ENCODE measurements at regions not wholly inside any gene's neighbourhood (a gene's known extent, or its start where the extent isn't known, plus 50 kb on each side); places are given as distances from the start of the nearest gene placed in this dataset.
"Not testable (repeated sequence)": the region's sequence is repeated elsewhere in the genome, so short reads cannot be mapped to it uniquely, and the experiment has no call there.

DNA sequence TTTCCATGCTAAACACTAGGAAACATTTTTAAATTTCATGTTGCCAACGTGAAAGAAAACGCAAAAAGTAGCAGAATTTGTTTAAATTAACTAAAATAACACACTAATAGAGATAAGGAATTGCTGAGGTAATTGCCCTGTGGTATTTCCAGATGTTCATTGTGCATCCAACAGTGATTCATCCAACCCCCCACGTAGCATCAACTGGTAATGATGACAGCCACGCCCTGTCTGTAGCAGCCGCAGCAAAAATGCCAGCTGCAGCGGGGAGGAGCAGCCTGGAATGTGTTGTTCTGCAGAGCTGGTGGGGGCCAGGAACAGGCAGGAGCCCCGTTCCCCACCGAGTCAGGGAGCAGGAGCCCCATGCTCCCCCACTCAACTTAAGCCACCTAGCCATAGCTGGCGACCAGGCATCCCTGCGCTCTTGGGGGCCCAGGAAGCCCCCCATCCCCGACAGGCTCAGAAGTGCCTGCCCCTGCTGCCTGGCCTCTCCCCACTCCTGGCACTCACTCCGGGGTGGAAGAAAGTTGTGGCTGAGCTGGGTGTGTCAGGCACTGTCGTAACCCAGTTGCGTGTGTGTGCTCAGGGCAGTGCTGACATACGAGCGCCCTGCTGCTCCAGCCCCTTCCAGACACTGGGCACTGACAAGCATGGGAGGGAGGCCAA lies 695.1 kb upstream of the ACVR2A start:
- DNase-seq (ENCODE audit: low read depth), result no peak
- no peak overlapping the region for H3K4me3 ChIP-seq (ENCODE audit: low read depth, low read length)

DNA sequence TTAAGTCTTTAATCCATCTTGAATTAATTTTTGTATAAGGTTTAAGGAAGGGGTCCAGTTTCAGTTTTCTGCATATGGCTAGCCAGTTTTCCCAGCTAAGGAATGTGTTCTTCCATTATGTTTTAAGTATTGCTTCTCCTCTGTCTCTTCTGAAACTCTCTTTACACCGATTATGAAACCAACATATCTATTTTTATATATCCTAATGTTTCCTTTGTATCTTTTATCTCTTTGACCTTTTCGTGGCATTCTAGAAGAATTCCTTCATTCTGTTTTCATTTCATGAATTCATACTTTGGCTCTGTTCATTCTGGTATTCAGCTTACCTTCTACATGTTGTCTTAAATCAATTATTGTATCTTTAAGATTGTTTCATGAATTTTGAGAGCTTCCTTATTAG lies 697.0 kb upstream of the ACVR2A start:
- DNase-seq (ENCODE audit: low read depth), result no peak
- H3K4me3 ChIP-seq (ENCODE audit: low read depth, low read length), result no peak overlapping the region

DNA sequence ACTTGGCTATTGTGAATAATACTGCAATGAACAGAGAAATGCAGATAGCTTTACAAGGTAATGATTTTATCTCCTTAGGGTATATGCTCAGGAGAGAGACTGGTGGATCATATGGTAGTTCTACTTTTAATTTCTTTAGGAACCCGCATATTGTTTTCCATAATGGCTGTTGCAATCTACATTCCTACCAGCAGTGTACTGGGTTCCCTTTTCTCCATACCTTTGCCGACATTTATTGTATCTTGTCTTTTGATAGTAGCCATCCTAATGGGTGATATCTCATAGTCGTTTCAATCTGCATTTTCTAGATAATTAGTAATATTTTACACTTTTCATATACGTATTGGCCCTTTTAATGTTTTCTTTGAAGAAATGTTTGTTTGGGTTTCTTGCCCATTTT lies 702.9 kb upstream of the ACVR2A start:
- DNase-seq (ENCODE audit: low read depth), result no peak
- no peak overlapping the region for H3K4me3 ChIP-seq (ENCODE audit: low read depth, low read length)

DNA sequence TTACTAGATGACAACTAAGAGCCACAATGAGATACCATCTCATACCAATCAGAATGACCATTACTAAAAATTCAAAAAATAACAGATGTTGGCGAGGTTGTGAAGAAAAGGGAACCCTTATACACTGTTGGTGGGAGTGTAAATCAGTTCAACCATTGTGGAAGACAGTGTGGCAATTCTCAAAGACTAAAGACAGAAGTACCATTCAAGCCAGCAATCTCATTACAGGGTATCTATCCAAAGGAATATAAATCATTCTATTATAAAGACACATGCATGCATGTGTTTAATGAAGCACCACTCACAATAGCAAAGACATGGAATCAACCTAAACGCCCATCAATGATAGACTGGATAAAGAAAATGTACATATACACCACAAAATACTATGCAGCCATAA lies 705.1 kb upstream of the ACVR2A start:
- H3K4me3 ChIP-seq (ENCODE audit: low read depth, low read length); DNase-seq (ENCODE audit: low read depth): not testable (repeated sequence)

DNA sequence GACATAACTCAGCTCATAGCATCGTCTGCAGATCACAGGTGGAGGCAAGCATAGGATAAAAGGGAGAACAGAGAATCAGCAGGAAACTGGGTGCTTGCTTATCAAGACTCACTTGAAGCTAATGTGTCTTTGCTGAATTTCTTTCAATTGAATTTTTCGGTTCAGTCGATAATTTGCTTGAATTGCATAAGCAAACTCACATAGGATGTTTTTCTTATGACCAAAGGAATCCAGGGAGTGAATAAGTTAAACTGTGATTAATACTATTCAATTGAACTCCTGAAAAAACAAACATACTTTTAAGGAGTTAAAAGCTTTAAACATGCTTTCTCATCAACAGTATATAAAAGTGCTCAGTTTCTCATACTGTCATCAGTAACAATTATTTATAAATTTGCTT lies 707.1 kb upstream of the ACVR2A start:
- H3K4me3 ChIP-seq (ENCODE audit: low read depth, low read length), result no peak overlapping the region
- no peak for DNase-seq (ENCODE audit: low read depth)

- DNase-seq (ENCODE audit: low read depth), result no peak
- no peak overlapping the region for H3K4me3 ChIP-seq (ENCODE audit: low read depth, low read length)
Observed at GRCh38 chr2:147135376-147135775, 709.5 kb upstream of the ACVR2A start.

DNA sequence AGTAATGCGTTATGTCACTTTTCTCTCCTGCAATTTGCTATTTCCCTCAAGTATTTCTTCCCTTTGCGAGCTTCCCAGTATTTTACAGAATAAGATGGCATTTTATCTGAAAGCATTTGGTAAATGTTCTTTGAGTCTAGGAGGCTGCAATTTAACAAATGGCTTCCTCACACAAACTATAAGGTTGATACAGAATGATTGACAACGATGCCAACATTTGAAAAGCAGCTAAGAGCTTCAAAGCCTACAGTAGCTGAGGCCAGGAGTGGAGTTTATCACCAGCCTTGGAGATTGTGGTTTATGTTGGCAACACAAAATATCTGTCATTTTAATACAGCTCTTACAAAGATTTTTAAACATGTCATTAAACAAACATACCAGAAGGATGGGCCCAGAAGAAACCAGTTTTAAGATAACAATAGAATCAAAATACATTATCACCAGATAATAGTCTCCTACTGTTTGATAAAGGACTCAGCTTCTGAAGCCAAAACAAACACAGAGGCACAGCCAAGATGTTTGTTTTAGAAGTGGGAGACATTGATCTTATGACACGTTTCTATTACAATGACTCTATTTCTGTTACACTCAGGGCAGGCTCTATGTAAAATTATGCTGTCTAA lies 711.4 kb upstream of the ACVR2A start:
- no peak overlapping the region for H3K4me3 ChIP-seq (ENCODE audit: low read depth, low read length)
- DNase-seq (ENCODE audit: low read depth), result no peak

GRCh38 chr2:147125145-147125544 lies 719.7 kb upstream of the ACVR2A start:
- DNase-seq (ENCODE audit: low read depth), result no peak
- no peak overlapping the region for H3K4me3 ChIP-seq (ENCODE audit: low read depth, low read length)

- no peak overlapping the region for H3K4me3 ChIP-seq (ENCODE audit: low read depth, low read length)
- no peak for DNase-seq (ENCODE audit: low read depth)
Observed at GRCh38 chr2:147122944-147123343, 721.9 kb upstream of the ACVR2A start.

DNA sequence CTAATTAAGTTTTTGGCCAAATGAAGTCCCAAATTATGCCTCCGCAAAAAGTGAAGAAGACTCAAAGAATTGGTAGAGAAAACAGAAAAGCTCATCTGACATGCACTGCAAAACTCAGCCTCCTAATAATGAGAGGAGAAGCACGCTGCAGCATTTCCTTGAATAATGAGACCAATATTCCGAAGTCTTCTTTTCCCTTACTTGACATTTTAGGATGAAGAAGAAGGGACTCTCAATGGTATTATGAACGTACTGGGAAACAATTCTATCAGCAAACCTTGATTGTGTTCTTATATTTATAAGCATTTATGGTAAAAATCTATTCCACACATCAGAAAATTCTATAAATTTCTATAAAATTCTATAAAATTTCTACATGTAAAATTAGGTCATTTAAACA lies 733.9 kb upstream of the ACVR2A start:
- no peak overlapping the region for H3K4me3 ChIP-seq (ENCODE audit: low read depth, low read length)
- DNase-seq (ENCODE audit: low read depth), result no peak

DNA sequence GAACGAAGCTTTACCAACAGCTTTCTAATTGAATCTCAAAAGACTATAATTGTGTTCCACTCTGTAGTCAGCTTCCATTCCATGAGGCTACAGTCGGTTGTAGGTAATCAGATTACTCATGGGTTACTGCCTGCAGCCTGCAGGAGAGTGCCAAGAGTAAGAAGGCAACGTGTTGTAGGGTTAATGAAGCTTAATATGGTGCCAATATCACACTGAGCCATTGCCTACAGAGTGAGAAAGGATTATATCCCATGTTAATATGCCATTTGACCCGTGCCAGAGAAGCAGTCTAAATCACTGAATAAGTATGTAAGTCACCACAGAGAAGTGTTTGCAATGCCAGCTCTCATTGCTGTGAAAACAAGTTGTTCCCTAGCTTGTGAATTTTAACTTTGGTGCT lies 734.5 kb upstream of the ACVR2A start:
- no peak overlapping the region for H3K4me3 ChIP-seq (ENCODE audit: low read depth, low read length)
- no peak for DNase-seq (ENCODE audit: low read depth)

DNA sequence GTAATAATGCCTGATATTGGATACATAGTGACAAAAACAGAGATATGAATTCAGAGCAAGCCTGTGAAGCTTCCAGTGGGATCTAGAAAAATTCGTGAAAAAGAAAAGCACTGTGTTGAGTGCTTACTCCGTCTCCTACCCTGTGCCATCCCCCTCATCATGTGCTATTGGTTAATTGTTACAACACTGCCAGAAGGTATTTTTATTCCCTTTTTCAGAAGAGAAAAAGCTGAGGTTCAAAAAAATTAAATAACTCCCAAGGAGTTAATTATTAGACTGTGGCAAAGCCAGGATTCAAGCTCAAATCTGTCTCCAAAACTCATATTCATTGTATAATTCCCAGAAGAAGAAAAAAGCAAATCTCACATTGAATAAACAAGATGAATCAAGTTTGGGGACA lies 735.5 kb upstream of the ACVR2A start:
- no peak overlapping the region for H3K4me3 ChIP-seq (ENCODE audit: low read depth, low read length)
- no peak for DNase-seq (ENCODE audit: low read depth)

- DNase-seq (ENCODE audit: low read depth), result no peak
Observed at GRCh38 chr2:147108548-147108947, 736.3 kb upstream of the ACVR2A start.

DNA sequence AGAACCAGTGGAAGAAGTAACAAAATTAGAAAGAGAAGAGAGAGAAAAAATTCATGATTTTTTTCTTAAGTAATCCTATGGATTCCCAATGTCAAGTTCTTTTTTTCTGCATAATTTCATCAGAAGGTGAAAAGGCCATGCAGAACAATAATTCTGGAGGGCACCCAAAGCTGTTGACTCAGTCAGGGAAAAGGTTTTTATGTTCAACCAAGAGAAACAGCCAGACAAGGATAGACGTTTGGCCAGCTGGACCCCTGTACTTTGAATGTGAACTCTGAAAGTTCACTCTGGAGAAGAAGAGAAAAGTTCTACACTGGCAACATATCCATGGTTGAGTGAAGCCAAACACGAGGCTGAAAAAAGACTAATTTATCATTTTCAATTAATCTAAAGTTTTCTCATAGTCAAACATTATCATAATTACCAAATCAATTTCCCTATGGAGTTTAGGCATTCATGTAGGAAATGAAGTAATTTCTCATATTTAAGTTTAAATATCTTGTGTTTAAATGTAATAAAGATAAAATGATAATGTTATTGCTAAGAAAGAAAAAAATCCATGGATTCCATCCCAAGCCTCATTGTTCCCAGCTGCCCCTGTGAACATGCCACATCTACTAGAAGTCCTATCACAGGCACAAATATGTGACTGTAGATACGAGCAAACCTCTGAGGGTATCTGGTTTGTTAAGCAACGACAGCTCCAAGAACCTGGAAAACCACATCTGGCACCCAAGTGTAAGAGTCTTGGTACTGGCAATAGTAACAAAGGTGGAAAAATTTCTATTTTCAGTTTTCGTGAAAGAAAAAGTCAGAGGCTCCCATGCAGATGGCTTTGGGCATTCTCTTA lies 742.7 kb upstream of the ACVR2A start:
- no peak for DNase-seq (ENCODE audit: low read depth)
- no peak overlapping the region for H3K4me3 ChIP-seq (ENCODE audit: low read depth, low read length)

More at GRCh38 chr2:147108548-147108947, 736.3 kb upstream of the ACVR2A start:
- no peak overlapping the region for H3K4me3 ChIP-seq (ENCODE audit: low read depth, low read length)

DNA sequence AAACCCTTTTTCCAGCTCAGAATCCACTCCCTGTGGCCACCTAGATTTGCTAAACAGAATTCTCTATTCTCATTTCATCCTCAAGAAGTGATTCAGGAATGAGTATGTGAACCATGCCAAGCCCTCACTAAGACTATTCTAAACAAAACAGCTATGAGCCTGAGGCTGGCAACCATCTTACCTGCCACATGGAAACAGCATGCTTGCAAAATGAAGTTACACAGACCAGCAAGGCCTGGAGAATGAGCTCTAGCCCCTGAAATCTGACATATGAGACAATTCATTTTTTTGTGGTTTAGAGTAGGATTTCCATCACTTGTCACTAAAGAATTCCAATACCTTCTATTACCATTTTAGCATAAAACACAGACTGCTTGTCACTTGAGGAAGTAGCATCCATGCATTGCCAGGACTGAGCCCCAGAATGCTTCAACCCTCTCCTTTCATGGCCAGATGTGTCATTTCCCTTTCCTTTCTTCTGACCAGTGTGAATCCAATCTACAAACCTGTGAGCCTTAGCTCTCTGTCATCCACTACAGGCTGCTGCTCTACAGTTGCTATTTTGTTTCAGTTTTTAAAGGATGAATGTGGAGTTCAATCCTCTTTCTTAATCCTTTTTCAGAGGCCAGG lies 744.3 kb upstream of the ACVR2A start:
- no peak for DNase-seq (ENCODE audit: low read depth)
- H3K4me3 ChIP-seq (ENCODE audit: low read depth, low read length), result no peak overlapping the region

DNA sequence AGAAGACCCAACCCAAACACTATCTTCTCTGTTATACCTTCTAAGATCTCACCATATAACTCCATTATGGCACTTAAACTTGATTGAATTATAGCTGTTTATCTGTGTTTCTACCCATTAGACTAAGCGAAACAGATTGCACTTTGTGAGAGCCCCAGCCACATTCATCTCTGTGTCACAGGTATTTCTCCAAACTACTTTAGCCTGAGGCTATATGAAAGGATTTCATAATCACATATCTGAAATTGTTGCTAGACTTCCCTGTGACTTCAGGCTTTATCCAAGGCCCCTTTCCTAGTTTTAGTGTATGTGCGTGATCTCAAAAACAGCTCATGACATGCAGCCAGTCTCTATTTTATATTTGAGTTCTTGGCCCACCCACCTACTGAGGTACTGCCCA lies 745.0 kb upstream of the ACVR2A start:
- H3K4me3 ChIP-seq (ENCODE audit: low read depth, low read length), result no peak overlapping the region
- no peak for DNase-seq (ENCODE audit: low read depth)

GRCh38 chr2:147098940-147099339 lies 745.9 kb upstream of the ACVR2A start:
- DNase-seq (ENCODE audit: low read depth), result no peak
- H3K4me3 ChIP-seq (ENCODE audit: low read depth, low read length), result no peak overlapping the region

GRCh38 chr2:147097747-147098146 lies 747.1 kb upstream of the ACVR2A start:
- no peak for DNase-seq (ENCODE audit: low read depth)
- H3K4me3 ChIP-seq (ENCODE audit: low read depth, low read length), result no peak overlapping the region

GRCh38 chr2:147096671-147097070 lies 748.2 kb upstream of the ACVR2A start:
- DNase-seq (ENCODE audit: low read depth), result no peak
- H3K4me3 ChIP-seq (ENCODE audit: low read depth, low read length), result no peak overlapping the region

DNA sequence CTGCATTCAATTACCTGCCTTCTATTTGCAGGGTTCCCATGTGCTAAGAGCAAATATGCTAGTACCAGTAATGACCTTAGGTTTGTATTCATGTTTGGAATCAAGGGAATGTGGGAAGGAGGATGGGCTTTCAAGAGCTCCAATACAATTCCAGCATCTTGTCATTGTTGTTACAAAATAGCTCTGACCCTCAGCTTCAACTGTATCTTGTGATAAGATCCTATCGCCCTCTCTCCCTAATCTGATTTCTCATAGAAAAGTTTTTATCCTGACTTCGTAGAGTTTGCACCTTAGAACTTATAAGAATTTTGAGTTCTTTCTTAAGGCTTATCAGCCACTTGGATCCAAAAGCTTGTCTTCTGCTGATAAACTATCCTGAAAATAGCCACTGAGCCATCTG lies 749.5 kb upstream of the ACVR2A start:
- no peak for DNase-seq (ENCODE audit: low read depth)
- no peak overlapping the region for H3K4me3 ChIP-seq (ENCODE audit: low read depth, low read length)

Measured in skeletal muscle cell (primary cell).